ENCODE measurements at regions not wholly inside any gene's neighbourhood (a gene's known extent, or its start where the extent isn't known, plus 50 kb on each side); places are given as distances from the start of the nearest gene placed in this dataset.

GRCh38 chr1:228835456-228835855 lies 100.2 kb downstream of the RHOU start:
- TF ChIP-seq, protein P1, sequence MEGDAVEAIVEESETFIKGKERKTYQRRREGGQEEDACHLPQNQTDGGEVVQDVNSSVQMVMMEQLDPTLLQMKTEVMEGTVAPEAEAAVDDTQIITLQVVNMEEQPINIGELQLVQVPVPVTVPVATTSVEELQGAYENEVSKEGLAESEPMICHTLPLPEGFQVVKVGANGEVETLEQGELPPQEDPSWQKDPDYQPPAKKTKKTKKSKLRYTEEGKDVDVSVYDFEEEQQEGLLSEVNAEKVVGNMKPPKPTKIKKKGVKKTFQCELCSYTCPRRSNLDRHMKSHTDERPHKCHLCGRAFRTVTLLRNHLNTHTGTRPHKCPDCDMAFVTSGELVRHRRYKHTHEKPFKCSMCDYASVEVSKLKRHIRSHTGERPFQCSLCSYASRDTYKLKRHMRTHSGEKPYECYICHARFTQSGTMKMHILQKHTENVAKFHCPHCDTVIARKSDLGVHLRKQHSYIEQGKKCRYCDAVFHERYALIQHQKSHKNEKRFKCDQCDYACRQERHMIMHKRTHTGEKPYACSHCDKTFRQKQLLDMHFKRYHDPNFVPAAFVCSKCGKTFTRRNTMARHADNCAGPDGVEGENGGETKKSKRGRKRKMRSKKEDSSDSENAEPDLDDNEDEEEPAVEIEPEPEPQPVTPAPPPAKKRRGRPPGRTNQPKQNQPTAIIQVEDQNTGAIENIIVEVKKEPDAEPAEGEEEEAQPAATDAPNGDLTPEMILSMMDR (IDR thresholded peaks at IDR 0.05): no peak
- TF ChIP-seq EP300 (IDR thresholded peaks at IDR 0.05) (no peak), POLR2A (IDR thresholded peaks at IDR 0.05) (no peak), POLR2AphosphoS5 (IDR thresholded peaks at IDR 0.05) (no peak)
- 90 to 93% methylated on average over 5 of the region's 5 CpGs for WGBS, 2 donors (ENCODE audit: low coverage in 1 of 2)
- no peak for ATAC-seq
- H3K27me3 ChIP-seq: no peaks in the 10 kb centered on the region
- H3K4me1 ChIP-seq: peaks cover 0 to 34% (median 11%) of the 10 kb centered on the region in 3 donors
- H3K27ac ChIP-seq: no peak overlapping the region
- H3K36me3 ChIP-seq: no peaks in the 10 kb centered on the region
- H3K4me3 ChIP-seq: no peak overlapping the region
- H3K9me3 ChIP-seq: no peaks in the 10 kb centered on the region

GRCh38 chr1:228835911-228836310 lies 100.6 kb downstream of the RHOU start:
- Histone ChIP-seq H3K9me3 (no peaks in the 10 kb centered on the region), H3K27ac (no peak overlapping the region), H3K36me3 (no peaks in the 10 kb centered on the region), H3K4me1 (peaks cover 0 to 30% (median 11%) of the 10 kb centered on the region in 3 donors), H3K27me3 (no peaks in the 10 kb centered on the region), H3K4me3 (no peak overlapping the region)
- whole genome bisulfite sequencing, 2 donors (ENCODE audit: low coverage in 1 of 2): 83 to 96% methylated on average over 1 to 3 of the region's 3 CpGs
- TF ChIP-seq, protein P1 (IDR thresholded peaks at IDR 0.05): no peak
- TF ChIP-seq POLR2AphosphoS5 (IDR thresholded peaks at IDR 0.05): no peak
- TF ChIP-seq EP300 (IDR thresholded peaks at IDR 0.05): no peak
- no peak for TF ChIP-seq POLR2A (IDR thresholded peaks at IDR 0.05)
- ATAC-seq: no peak

GRCh38 chr1:228836427-228836826 lies 101.1 kb downstream of the RHOU start:
- no peak overlapping the region for H3K4me3 ChIP-seq
- ATAC-seq: no peak
- peaks cover 0 to 25% (median 11%) of the 10 kb centered on the region in 3 donors for H3K4me1 ChIP-seq
- TF ChIP-seq EP300 (IDR thresholded peaks at IDR 0.05): no peak
- no peak for TF ChIP-seq POLR2AphosphoS5 (IDR thresholded peaks at IDR 0.05)
- TF ChIP-seq, protein P1 (IDR thresholded peaks at IDR 0.05): no peak
- TF ChIP-seq POLR2A (IDR thresholded peaks at IDR 0.05): no peak
- 86 to 87% methylated on average over 3 of the region's 3 CpGs for whole genome bisulfite sequencing, 2 donors (ENCODE audit: low coverage in 1 of 2)
- no peaks in the 10 kb centered on the region for H3K36me3 ChIP-seq
- no peaks in the 10 kb centered on the region for H3K27me3 ChIP-seq
- H3K9me3 ChIP-seq: no peaks in the 10 kb centered on the region
- no peak overlapping the region for H3K27ac ChIP-seq

DNA sequence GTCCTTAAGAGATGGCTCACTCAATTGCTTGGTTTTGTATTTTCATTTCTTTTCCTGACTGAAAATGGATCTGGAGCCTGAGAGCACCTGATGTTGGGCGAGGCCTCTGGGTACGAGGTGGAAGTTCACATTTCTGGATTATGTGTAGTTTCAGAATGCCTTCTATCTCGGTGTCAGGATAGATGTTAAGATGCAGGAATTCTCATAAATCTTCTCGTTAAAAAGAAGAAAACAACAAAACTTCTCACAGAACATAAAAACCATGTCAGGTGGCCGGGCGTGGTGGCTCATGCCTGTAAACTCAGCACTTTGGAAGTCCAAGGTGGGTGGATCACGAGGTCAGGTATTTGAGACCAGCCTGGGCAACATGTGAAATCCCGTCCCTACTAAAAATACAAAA lies 101.8 kb downstream of the RHOU start:
- no peak overlapping the region for H3K27ac ChIP-seq
- H3K9me3 ChIP-seq: no peaks in the 10 kb centered on the region

More for the DNA sequence above, 101.8 kb downstream of the RHOU start:
- TF ChIP-seq, protein P1 (IDR thresholded peaks at IDR 0.05): no peak
- TF ChIP-seq POLR2A (IDR thresholded peaks at IDR 0.05): no peak
- no peak for TF ChIP-seq POLR2AphosphoS5 (IDR thresholded peaks at IDR 0.05)
- TF ChIP-seq EP300 (IDR thresholded peaks at IDR 0.05): no peak
- ATAC-seq: no peak
- WGBS, 2 donors (ENCODE audit: low coverage in 1 of 2): 94 to 96% methylated on average over 6 to 7 of the region's 8 CpGs
- Histone ChIP-seq H3K36me3 (no peaks in the 10 kb centered on the region), H3K4me3 (no peak overlapping the region), H3K27me3 (no peaks in the 10 kb centered on the region), H3K4me1 (peaks cover 0 to 25% (median 11%) of the 10 kb centered on the region in 3 donors)
